Activated CD8-positive, alpha-beta memory T cell treated with anti-CD3 and anti-CD28 coated beads, Interleukin-2, amount 50 U/mL, for 24 hours (primary cell): ENCODE measurements at regions not wholly inside any gene's neighbourhood (a gene's known extent, or its start where the extent isn't known, plus 50 kb on each side); places are given as distances from the start of the nearest gene placed in this dataset.
"Not testable (repeated sequence)": the region's sequence is repeated elsewhere in the genome, so short reads cannot be mapped to it uniquely, and the experiment has no call there.

ENCODE experiments used
- DNase-seq: peaks from one replicate; pipeline ENCODE4 v3.0.0-alpha.2; 2020; ENCODE audit errors: extremely low read depth

GRCh38 chr5:36478646-36479317, 127.6 kb upstream of the SLC1A3 start:
- DNase-seq, result no peak

- DNase-seq, result no peak
Observed at GRCh38 chr5:36481454-36482120, 124.8 kb upstream of the SLC1A3 start.

- no peak for DNase-seq
Observed at GRCh38 chr5:36482812-36483211, 123.6 kb upstream of the SLC1A3 start.

- DNase-seq, result no peak
Observed at GRCh38 chr5:36489505-36489904, 116.9 kb upstream of the SLC1A3 start.

- DNase-seq, result no peak
Observed at GRCh38 chr5:36491856-36492255, 114.5 kb upstream of the SLC1A3 start.

GRCh38 chr5:36492984-36493654, 113.3 kb upstream of the SLC1A3 start:
- no peak for DNase-seq

GRCh38 chr5:36494028-36494427, 112.4 kb upstream of the SLC1A3 start:
- DNase-seq, result no peak

GRCh38 chr5:36494841-36495601, 111.4 kb upstream of the SLC1A3 start:
- DNase-seq, result no peak

GRCh38 chr5:36495611-36496010, 110.8 kb upstream of the SLC1A3 start:
- DNase-seq, result no peak

- DNase-seq, result no peak
Observed at GRCh38 chr5:36496471-36496870, 109.9 kb upstream of the SLC1A3 start.

GRCh38 chr5:36502608-36503007, 103.8 kb upstream of the SLC1A3 start:
- no peak for DNase-seq

GRCh38 chr5:36505021-36505420, 101.4 kb upstream of the SLC1A3 start:
- no peak for DNase-seq

GRCh38 chr5:36507332-36507952, 99.0 kb upstream of the SLC1A3 start:
- DNase-seq, result peak; percentile 45

GRCh38 chr5:36508331-36508730, 98.1 kb upstream of the SLC1A3 start:
- not testable (repeated sequence) for DNase-seq

GRCh38 chr5:36513647-36514046, 92.8 kb upstream of the SLC1A3 start:
- DNase-seq, result not testable (repeated sequence)

GRCh38 chr5:36519881-36520280, 86.5 kb upstream of the SLC1A3 start:
- DNase-seq, result no peak

- no peak for DNase-seq
Observed at GRCh38 chr5:36521219-36521618, 85.2 kb upstream of the SLC1A3 start.

- no peak for DNase-seq
Observed at GRCh38 chr5:36521838-36522745, 84.3 kb upstream of the SLC1A3 start.

- DNase-seq, result no peak
Observed at GRCh38 chr5:36522746-36523065, 83.7 kb upstream of the SLC1A3 start.

GRCh38 chr5:36523450-36523849, 83.0 kb upstream of the SLC1A3 start:
- DNase-seq, result no peak

- no peak for DNase-seq
Observed at GRCh38 chr5:36523926-36524325, 82.5 kb upstream of the SLC1A3 start.
